ENCODE measurements at regions not wholly inside any gene's neighbourhood (a gene's known extent, or its start where the extent isn't known, plus 50 kb on each side); places are given as distances from the start of the nearest gene placed in this dataset.
"Not testable (repeated sequence)": the region's sequence is repeated elsewhere in the genome, so short reads cannot be mapped to it uniquely, and the experiment has no call there.

GRCh38 chr19:29001141-29001581 lies 211.8 kb downstream of the UQCRFS1 start:
- H3K27ac ChIP-seq: no peak overlapping the region
- intact Hi-C loops (cut with DNase I): no loop called here

DNA sequence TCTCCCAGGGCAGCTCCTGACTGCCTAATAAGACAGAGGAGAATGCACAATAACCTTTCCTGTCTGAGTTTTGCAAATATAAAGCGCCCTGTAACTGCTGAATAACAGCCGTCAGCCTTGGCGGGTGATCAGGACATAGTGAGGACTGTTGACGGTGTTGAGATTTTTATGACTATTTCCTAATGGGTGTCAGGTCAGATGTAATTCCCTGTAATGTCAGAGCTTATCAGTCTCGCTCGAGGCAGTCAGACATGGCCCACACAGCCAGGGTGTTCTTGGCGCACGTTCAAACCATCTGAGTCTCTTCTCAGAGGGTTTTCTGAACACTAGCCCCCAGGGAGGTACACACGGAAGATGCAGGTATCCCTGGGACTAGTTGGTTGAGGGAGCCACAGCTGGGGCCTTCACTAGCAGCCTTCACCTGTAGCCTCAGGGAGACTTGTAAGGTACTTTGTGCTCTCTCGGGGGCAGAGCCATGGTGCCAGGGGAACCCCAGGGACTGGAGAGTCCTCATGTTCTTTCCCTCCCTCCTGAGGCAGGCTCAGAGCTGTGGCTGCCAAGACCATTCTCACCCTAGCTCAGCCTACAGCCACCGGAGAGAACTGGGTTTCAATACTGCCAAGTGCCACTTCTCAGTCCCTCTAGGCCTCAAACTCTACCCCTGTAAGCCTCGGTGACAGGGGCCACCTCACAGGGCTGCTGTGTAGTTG lies 213.1 kb downstream of the UQCRFS1 start:
- no peak for DNase-seq
- 71 to 74% methylated on average over 12 of the region's 12 CpGs for WGBS, 2 donors

More at GRCh38 chr19:29001141-29001581, 211.8 kb downstream of the UQCRFS1 start:
- Histone ChIP-seq H3K27me3 (peaks cover 0 to 6% (median 0%) of the 10 kb centered on the region in 3 donors), H3K4me3 (no peak overlapping the region), H3K36me3 (no peaks in the 10 kb centered on the region), H3K4me1 (no peaks in the 10 kb centered on the region), H3K9me3 (peaks cover 0 to 2% (median 1%) of the 10 kb centered on the region in 4 donors)
- DNase-seq: peak; percentile 59
- WGBS, 2 donors: 60 to 65% methylated on average over 7 of the region's 7 CpGs
- TF ChIP-seq, protein P1, sequence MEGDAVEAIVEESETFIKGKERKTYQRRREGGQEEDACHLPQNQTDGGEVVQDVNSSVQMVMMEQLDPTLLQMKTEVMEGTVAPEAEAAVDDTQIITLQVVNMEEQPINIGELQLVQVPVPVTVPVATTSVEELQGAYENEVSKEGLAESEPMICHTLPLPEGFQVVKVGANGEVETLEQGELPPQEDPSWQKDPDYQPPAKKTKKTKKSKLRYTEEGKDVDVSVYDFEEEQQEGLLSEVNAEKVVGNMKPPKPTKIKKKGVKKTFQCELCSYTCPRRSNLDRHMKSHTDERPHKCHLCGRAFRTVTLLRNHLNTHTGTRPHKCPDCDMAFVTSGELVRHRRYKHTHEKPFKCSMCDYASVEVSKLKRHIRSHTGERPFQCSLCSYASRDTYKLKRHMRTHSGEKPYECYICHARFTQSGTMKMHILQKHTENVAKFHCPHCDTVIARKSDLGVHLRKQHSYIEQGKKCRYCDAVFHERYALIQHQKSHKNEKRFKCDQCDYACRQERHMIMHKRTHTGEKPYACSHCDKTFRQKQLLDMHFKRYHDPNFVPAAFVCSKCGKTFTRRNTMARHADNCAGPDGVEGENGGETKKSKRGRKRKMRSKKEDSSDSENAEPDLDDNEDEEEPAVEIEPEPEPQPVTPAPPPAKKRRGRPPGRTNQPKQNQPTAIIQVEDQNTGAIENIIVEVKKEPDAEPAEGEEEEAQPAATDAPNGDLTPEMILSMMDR (IDR thresholded peaks at IDR 0.05): no peak
- TF ChIP-seq POLR2AphosphoS5 (IDR thresholded peaks at IDR 0.05) (no peak), POLR2A (IDR thresholded peaks at IDR 0.05) (no peak), EP300 (IDR thresholded peaks at IDR 0.05) (no peak)

GRCh38 chr19:28998974-28999373 lies 214.0 kb downstream of the UQCRFS1 start:
- DNase-seq: no peak
- WGBS, 2 donors: 83 to 84% methylated on average over 6 of the region's 6 CpGs
- H3K4me3 ChIP-seq: no peak overlapping the region
- H3K27me3 ChIP-seq: peaks cover 0 to 6% (median 0%) of the 10 kb centered on the region in 3 donors
- H3K9me3 ChIP-seq: peaks cover 0 to 3% (median 2%) of the 10 kb centered on the region in 4 donors
- TF ChIP-seq POLR2AphosphoS5 (IDR thresholded peaks at IDR 0.05) (no peak), POLR2A (IDR thresholded peaks at IDR 0.05) (no peak), EP300 (IDR thresholded peaks at IDR 0.05) (no peak)
- TF ChIP-seq, protein P1 (IDR thresholded peaks at IDR 0.05): no peak
- intact Hi-C loops (cut with DNase I): no loop called here
- H3K27ac ChIP-seq: no peak overlapping the region
- H3K4me1 ChIP-seq: no peaks in the 10 kb centered on the region
- no peaks in the 10 kb centered on the region for H3K36me3 ChIP-seq

More for the DNA sequence above, 213.1 kb downstream of the UQCRFS1 start:
- H3K36me3 ChIP-seq: no peaks in the 10 kb centered on the region
- H3K27ac ChIP-seq: no peak overlapping the region
- peaks cover 0 to 6% (median 0%) of the 10 kb centered on the region in 3 donors for H3K27me3 ChIP-seq
- no peaks in the 10 kb centered on the region for H3K4me1 ChIP-seq
- TF ChIP-seq POLR2AphosphoS5 (IDR thresholded peaks at IDR 0.05) (no peak), POLR2A (IDR thresholded peaks at IDR 0.05) (no peak), EP300 (IDR thresholded peaks at IDR 0.05) (no peak)
- TF ChIP-seq, protein P1 (IDR thresholded peaks at IDR 0.05): no peak
- H3K9me3 ChIP-seq: peaks cover 0 to 2% (median 1%) of the 10 kb centered on the region in 4 donors
- no peak overlapping the region for H3K4me3 ChIP-seq
- intact Hi-C loops (cut with DNase I): no loop called here

DNA sequence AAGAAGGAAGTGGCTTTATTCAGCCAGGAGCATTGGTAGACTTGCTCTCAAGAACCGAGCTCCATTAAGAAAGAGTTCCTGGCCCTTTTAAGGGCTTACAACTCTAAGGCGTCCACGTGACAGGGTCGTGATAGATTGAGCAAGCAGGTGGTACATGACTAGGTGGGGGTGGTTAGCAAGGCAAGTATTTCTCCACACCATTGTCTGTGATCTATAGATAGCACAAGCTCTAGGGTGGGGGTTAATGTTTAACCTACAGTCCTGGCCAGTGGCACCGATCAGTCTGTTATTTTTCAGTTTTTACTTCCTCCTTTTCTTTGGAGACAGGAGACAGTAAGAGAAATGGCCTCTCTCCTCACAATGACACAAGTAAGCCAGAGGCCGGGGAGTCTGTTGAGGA lies 215.1 kb downstream of the UQCRFS1 start:
- H3K27ac ChIP-seq; DNase-seq; H3K27me3 ChIP-seq; H3K36me3 ChIP-seq; H3K4me3 ChIP-seq; H3K4me1 ChIP-seq; H3K9me3 ChIP-seq; intact Hi-C loops (cut with DNase I): not testable (repeated sequence)
- 45 to 79% methylated on average over 6 of the region's 6 CpGs for WGBS, 2 donors

DNA sequence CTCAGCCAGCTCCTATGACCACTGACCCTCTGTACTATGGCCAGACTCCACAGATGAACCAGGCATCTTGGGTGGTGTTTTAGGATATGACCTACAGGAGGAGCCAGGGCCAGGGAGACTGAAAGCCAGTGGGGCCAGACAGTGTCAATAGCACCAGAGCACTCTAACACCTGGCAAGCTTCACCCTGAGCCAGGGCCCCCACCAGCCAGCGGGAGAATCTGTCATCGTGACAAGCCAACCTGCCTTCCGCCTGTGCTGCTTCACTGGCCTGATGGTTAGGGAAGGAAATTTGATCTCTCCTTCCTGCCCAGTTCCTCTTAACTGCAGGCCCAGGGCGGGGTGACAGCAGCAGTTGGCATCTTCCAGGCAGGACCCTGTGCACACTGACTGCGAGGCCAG lies 222.4 kb downstream of the UQCRFS1 start:
- intact Hi-C loops (cut with DNase I): no loop called here
- Histone ChIP-seq H3K27ac (no peak overlapping the region), H3K9me3 (peaks cover 0 to 4% (median 0%) of the 10 kb centered on the region in 4 donors), H3K27me3 (no peaks in the 10 kb centered on the region), H3K4me3 (no peak overlapping the region), H3K4me1 (no peaks in the 10 kb centered on the region), H3K36me3 (no peaks in the 10 kb centered on the region)
- WGBS, 2 donors: 45 to 60% methylated on average over 5 of the region's 5 CpGs
- DNase-seq: no peak
- TF ChIP-seq EP300 (IDR thresholded peaks at IDR 0.05) (no peak), POLR2AphosphoS5 (IDR thresholded peaks at IDR 0.05) (no peak), POLR2A (IDR thresholded peaks at IDR 0.05) (no peak)
- TF ChIP-seq, protein P1 (IDR thresholded peaks at IDR 0.05): no peak

All from sigmoid colon (tissue), 6 donors.